Adipocyte (in vitro differentiated cells): ENCODE measurements at regions not wholly inside any gene's neighbourhood (a gene's known extent, or its start where the extent isn't known, plus 50 kb on each side); places are given as distances from the start of the nearest gene placed in this dataset.

ENCODE experiments used
- DNase-seq: peaks from one replicate; pipeline ENCODE4 v3.0.0-alpha.2; 2015; ENCODE audit warnings: low read depth
- H3K27me3 ChIP-seq: replicated peaks from 2 replicates; pipeline ENCODE4 v1.7.0; 2013; ENCODE audit warnings: mild to moderate bottlenecking, low read length, moderate library complexity; ENCODE audit not compliant: control insufficient read depth, insufficient read depth
- H3K36me3 ChIP-seq: 2 replicates; pipeline ENCODE4 v1.7.0; 2013; ENCODE audit warnings: low read length, mild to moderate bottlenecking, moderate library complexity; ENCODE audit not compliant: control insufficient read depth, insufficient read depth, severe bottlenecking
- H3K4me1 ChIP-seq: 2 replicates; pipeline ENCODE4 v1.7.0; 2013; ENCODE audit warnings: mild to moderate bottlenecking, low read length, moderate library complexity; ENCODE audit not compliant: control insufficient read depth, insufficient read depth
- H3K4me3 ChIP-seq: 2 replicates; pipeline ENCODE4 v1.7.0; 2013; ENCODE audit warnings: mild to moderate bottlenecking, low read length, moderate library complexity
- H3K9ac ChIP-seq: 2 replicates; pipeline ENCODE4 v1.7.0; 2013; ENCODE audit warnings: mild to moderate bottlenecking, low read length, moderate library complexity
- H3K9me3 ChIP-seq: 2 replicates; pipeline ENCODE4 v1.7.0; 2013; ENCODE audit warnings: mild to moderate bottlenecking, low read length, moderate library complexity; ENCODE audit not compliant: control insufficient read depth

GRCh38 chr6:167464177-167464576, 139.3 kb downstream of the TTLL2 start:
- H3K36me3 ChIP-seq, result no peaks in the 10 kb centered on the region
- no peaks in the 10 kb centered on the region for H3K4me1 ChIP-seq
- H3K4me3 ChIP-seq, result no peak overlapping the region
- H3K27me3 ChIP-seq, result no peaks in the 10 kb centered on the region
- no peaks in the 10 kb centered on the region for H3K9me3 ChIP-seq
- DNase-seq, result no peak
- no peak overlapping the region for H3K9ac ChIP-seq

DNA sequence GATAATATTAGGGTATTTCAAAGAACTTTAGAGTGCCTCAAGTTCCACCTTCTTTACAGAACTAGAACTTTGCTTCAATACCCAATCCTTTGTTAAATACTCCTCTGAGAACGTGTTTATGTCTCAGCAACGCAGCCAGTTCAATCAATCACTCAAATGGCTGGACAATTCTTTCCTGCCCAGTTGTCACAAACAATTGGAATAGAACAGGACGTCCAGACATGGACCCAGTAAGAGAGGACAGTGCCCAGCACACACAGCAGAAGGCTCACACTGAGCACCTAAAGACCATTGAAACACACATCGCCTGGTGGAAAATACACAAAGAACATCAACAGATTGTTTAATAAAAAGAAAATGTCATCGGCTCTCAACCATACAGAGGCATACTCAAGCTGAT, 140.6 kb downstream of the TTLL2 start:
- no peaks in the 10 kb centered on the region for H3K36me3 ChIP-seq
- no peak overlapping the region for H3K4me3 ChIP-seq
- no peaks in the 10 kb centered on the region for H3K4me1 ChIP-seq
- no peaks in the 10 kb centered on the region for H3K9me3 ChIP-seq
- no peak for DNase-seq
- no peaks in the 10 kb centered on the region for H3K27me3 ChIP-seq
- H3K9ac ChIP-seq, result no peak overlapping the region

- Histone ChIP-seq H3K9me3 (no peaks in the 10 kb centered on the region), H3K27me3 (no peaks in the 10 kb centered on the region), H3K9ac (no peak overlapping the region), H3K36me3 (no peaks in the 10 kb centered on the region), H3K4me3 (no peak overlapping the region), H3K4me1 (no peaks in the 10 kb centered on the region)
- DNase-seq, result no peak
These were observed 142.4 kb downstream of the TTLL2 start for GRCh38 chr6:167467282-167467681.

DNA sequence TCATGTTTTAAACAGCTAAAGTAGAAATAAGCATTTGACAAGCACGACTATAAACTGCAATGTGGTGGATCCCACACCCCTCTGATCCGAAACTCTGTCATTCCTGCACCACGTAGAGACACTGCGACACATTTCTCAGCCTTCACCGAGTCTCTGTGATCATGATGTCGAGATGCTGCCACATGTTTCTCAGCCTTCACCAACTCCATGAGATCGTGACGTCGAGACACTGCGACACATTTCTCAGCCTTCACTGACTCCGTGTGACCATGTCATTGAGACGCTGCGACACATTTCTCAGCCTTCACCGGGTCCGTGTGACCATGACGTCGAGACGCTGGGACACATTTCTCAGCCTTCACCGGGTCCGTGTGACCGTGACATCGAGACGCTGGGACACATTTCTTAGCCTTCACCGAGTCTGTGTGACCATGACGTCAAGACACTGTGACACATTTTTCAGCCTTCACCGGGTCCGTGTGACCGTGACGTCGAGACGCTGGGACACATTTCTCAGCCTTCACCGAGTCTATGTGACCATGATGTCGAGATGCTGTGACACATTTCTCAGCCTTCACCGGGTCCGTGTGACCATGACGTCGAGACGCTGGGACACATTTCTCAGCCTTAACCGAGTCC, 143.0 kb downstream of the TTLL2 start:
- Histone ChIP-seq H3K9ac (no peak overlapping the region), H3K4me3 (no peak overlapping the region)
- DNase-seq, result no peak

DNA sequence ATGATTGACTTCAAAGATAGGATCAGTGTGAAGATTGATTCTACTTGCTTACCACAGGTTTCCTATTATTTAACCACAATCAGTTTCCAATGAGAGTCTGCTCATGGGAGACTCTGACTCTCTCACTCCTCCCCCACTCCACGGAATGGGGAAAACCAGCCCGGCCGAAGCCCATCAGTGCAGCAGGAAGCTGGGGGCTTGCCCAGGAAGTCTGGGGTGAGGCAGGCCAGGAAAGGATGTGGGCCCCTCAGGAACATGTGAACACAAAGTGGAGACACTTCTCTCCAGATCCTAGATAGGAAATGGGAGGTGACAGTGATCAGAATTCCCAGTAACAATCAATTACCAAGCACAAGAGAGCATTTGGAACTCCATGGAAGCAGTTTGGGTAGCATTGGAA, 144.2 kb downstream of the TTLL2 start:
- Histone ChIP-seq H3K9me3 (no peaks in the 10 kb centered on the region), H3K27me3 (no peaks in the 10 kb centered on the region), H3K9ac (no peak overlapping the region), H3K36me3 (no peaks in the 10 kb centered on the region), H3K4me1 (no peaks in the 10 kb centered on the region), H3K4me3 (no peak overlapping the region)
- no peak for DNase-seq

More for the DNA sequence above, 143.0 kb downstream of the TTLL2 start:
- H3K27me3 ChIP-seq, result no peaks in the 10 kb centered on the region
- no peaks in the 10 kb centered on the region for H3K36me3 ChIP-seq
- no peaks in the 10 kb centered on the region for H3K4me1 ChIP-seq
- no peaks in the 10 kb centered on the region for H3K9me3 ChIP-seq

- Histone ChIP-seq H3K9ac (no peak overlapping the region), H3K4me3 (no peak overlapping the region), H3K27me3 (no peaks in the 10 kb centered on the region), H3K4me1 (no peaks in the 10 kb centered on the region), H3K9me3 (no peaks in the 10 kb centered on the region), H3K36me3 (no peaks in the 10 kb centered on the region)
- DNase-seq, result no peak
These were observed 144.8 kb downstream of the TTLL2 start for GRCh38 chr6:167469672-167470071.

GRCh38 chr6:167470101-167470835, 145.4 kb downstream of the TTLL2 start:
- H3K4me3 ChIP-seq, result no peak overlapping the region
- DNase-seq, result no peak
- H3K27me3 ChIP-seq, result no peaks in the 10 kb centered on the region
- no peaks in the 10 kb centered on the region for H3K9me3 ChIP-seq
- no peak overlapping the region for H3K9ac ChIP-seq
- H3K36me3 ChIP-seq, result no peaks in the 10 kb centered on the region
- H3K4me1 ChIP-seq, result no peaks in the 10 kb centered on the region

GRCh38 chr6:167470836-167471547, 146.1 kb downstream of the TTLL2 start:
- Histone ChIP-seq H3K9ac (no peak overlapping the region), H3K4me3 (no peak overlapping the region), H3K9me3 (no peaks in the 10 kb centered on the region), H3K36me3 (no peaks in the 10 kb centered on the region), H3K27me3 (no peaks in the 10 kb centered on the region), H3K4me1 (no peaks in the 10 kb centered on the region)
- no peak for DNase-seq

DNA sequence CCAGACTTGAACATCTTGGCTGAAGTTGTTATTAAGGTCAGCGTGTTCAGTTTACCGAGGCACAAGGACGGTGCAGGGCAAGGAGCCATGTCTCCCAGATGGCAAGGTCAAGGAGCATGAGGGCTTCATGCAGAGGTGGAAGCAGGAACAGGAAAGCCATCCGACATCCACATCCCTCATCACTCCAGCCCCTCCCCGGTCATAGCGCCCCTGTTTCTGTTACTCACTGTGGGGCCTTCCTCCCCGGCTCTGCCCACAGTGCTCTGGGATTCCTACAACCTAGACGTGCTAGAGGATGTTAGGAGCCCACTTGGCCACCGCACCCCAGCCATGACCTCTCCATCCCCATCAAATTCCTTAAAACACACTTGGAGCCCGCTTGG, 146.7 kb downstream of the TTLL2 start:
- H3K4me3 ChIP-seq, result no peak overlapping the region
- no peaks in the 10 kb centered on the region for H3K36me3 ChIP-seq
- H3K4me1 ChIP-seq, result no peaks in the 10 kb centered on the region
- no peak for DNase-seq
- no peaks in the 10 kb centered on the region for H3K27me3 ChIP-seq
- no peaks in the 10 kb centered on the region for H3K9me3 ChIP-seq
- no peak overlapping the region for H3K9ac ChIP-seq

GRCh38 chr6:167472148-167472547, 147.3 kb downstream of the TTLL2 start:
- DNase-seq, result no peak
- no peak overlapping the region for H3K4me3 ChIP-seq
- H3K27me3 ChIP-seq, result no peaks in the 10 kb centered on the region
- H3K9ac ChIP-seq, result no peak overlapping the region
- H3K4me1 ChIP-seq, result no peaks in the 10 kb centered on the region
- no peaks in the 10 kb centered on the region for H3K36me3 ChIP-seq
- H3K9me3 ChIP-seq, result no peaks in the 10 kb centered on the region

DNA sequence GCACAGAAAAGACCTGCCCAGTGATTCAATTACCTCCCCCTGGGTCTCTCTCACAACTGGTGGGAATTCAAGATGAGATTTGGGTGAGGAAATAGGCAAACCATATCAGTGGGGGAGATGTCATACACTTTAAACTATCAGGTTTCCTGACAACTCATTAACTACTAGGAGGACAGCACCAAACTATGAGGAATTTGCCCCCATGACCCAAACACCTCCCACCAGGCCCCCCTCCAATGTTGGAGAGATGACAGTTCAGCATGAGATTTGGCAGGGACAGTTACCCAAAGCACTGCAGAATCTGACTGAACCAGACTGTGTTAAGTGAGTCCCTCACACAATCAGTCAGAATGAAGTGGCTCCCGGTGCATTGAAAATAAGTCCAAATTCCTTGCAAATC, 148.0 kb downstream of the TTLL2 start:
- H3K36me3 ChIP-seq, result no peaks in the 10 kb centered on the region
- no peak for DNase-seq
- no peaks in the 10 kb centered on the region for H3K27me3 ChIP-seq
- H3K4me3 ChIP-seq, result no peak overlapping the region
- no peak overlapping the region for H3K9ac ChIP-seq
- no peaks in the 10 kb centered on the region for H3K9me3 ChIP-seq
- no peaks in the 10 kb centered on the region for H3K4me1 ChIP-seq
